Liver (tissue), 8 donors: ENCODE measurements at regions not wholly inside any gene's neighbourhood (a gene's known extent, or its start where the extent isn't known, plus 50 kb on each side); places are given as distances from the start of the nearest gene placed in this dataset.

ENCODE experiments used
- DNase-seq: peaks from one replicate; pipeline ENCODE4 v3.0.0-alpha.2; 2017; ENCODE audit warnings: low spot score
- H3K27ac ChIP-seq, 2 donors: one replicate each; pipeline ENCODE4 v1.7.0; 2013; ENCODE audit warnings: inconsistent platforms in 2 of 2, low read length in 2 of 2, control low read depth in 1 of 2, low read depth in 1 of 2, mild to moderate bottlenecking in 1 of 2
- H3K27me3 ChIP-seq, 4 donors: one replicate each; pipeline versions ENCODE4 v1.6.1 to v1.7.0; 2013; ENCODE audit warnings: low read length in 3 of 4, inconsistent platforms in 1 of 4, mild to moderate bottlenecking in 1 of 4, moderate library complexity in 1 of 4; ENCODE audit not compliant: control insufficient read depth in 4 of 4, insufficient read depth in 4 of 4
- H3K36me3 ChIP-seq, 4 donors: one replicate each; pipeline versions ENCODE4 v1.6.1 to v1.7.0; 2013; ENCODE audit warnings: low read length in 3 of 4, mild to moderate bottlenecking in 3 of 4, low read depth in 1 of 4, moderate library complexity in 1 of 4; ENCODE audit not compliant: control insufficient read depth in 4 of 4, insufficient read depth in 3 of 4
- H3K4me1 ChIP-seq, 4 donors: one replicate each; pipeline versions ENCODE4 v1.6.1 to v1.7.0; 2013; ENCODE audit warnings: low read length in 3 of 4, mild to moderate bottlenecking in 3 of 4, moderate library complexity in 1 of 4; ENCODE audit not compliant: control insufficient read depth in 4 of 4, insufficient read depth in 4 of 4
- H3K4me3 ChIP-seq, 3 donors: one replicate each; pipeline versions ENCODE4 v1.6.1 to v1.7.0; 2013; ENCODE audit warnings: low read length in 3 of 3, control low read depth in 1 of 3, low read depth in 1 of 3, mild to moderate bottlenecking in 1 of 3
- H3K9ac ChIP-seq, 2 donors: one replicate each; pipeline ENCODE4 v1.7.0; 2013; ENCODE audit warnings: low read length in 2 of 2, mild to moderate bottlenecking in 2 of 2, moderate library complexity in 2 of 2, control low read depth in 1 of 2, low read depth in 1 of 2
- H3K9me3 ChIP-seq, 4 donors: one replicate each; pipeline versions ENCODE4 v1.6.1 to v1.7.0; 2013; ENCODE audit warnings: low read length in 3 of 4; ENCODE audit not compliant: control insufficient read depth in 4 of 4
- EGR1 ChIP-seq, 2 donors: IDR thresholded peaks; 2 replicates each; pipeline ENCODE4 v1.6.1; 2016 to 2018; ENCODE audit warnings: antibody characterized with exemption in 2 of 2, low read depth in 2 of 2
- FOXA1 ChIP-seq: IDR thresholded peaks from 2 replicates; pipeline ENCODE4 v1.6.1; 2016; ENCODE audit warnings: antibody characterized with exemption
- FOXA2 ChIP-seq: IDR thresholded peaks from 2 replicates; pipeline ENCODE4 v1.6.1; 2016; ENCODE audit warnings: antibody characterized with exemption
- GABPA ChIP-seq, 2 donors: IDR thresholded peaks in 1 of 2; conservative IDR thresholded peaks in 1 of 2; 2 replicates each; pipeline ENCODE4 v1.6.1; 2016; ENCODE audit warnings: antibody characterized with exemption in 2 of 2, mild to moderate bottlenecking in 1 of 2, moderate library complexity in 1 of 2
- HNF4A ChIP-seq, 2 donors: conservative IDR thresholded peaks; 2 replicates each; pipeline ENCODE4 v1.6.1; 2016; ENCODE audit warnings: antibody characterized with exemption in 2 of 2, mild to moderate bottlenecking in 2 of 2
- HNF4G ChIP-seq: IDR thresholded peaks from 2 replicates; pipeline ENCODE4 v1.6.1; 2016; ENCODE audit warnings: antibody characterized with exemption
- JUND ChIP-seq, 2 donors: IDR thresholded peaks; 2 replicates each; pipeline ENCODE4 v1.6.1; 2016; ENCODE audit warnings: antibody characterized with exemption in 2 of 2
- MAX ChIP-seq: IDR thresholded peaks from 2 replicates; pipeline ENCODE4 v1.6.1; 2016; ENCODE audit warnings: antibody characterized with exemption
- NR2F2 ChIP-seq: IDR thresholded peaks from 2 replicates; pipeline ENCODE4 v1.6.1; 2016; ENCODE audit warnings: antibody characterized with exemption
- RAD21 ChIP-seq, 2 donors: IDR thresholded peaks; 2 replicates each; pipeline ENCODE4 v1.6.1; 2016; ENCODE audit warnings: antibody characterized with exemption in 2 of 2, mild to moderate bottlenecking in 2 of 2
- REST ChIP-seq: IDR thresholded peaks from 2 replicates; pipeline ENCODE4 v1.6.1; 2016; ENCODE audit warnings: antibody characterized with exemption, mild to moderate bottlenecking
- RXRA ChIP-seq, 2 donors: IDR thresholded peaks; 2 replicates each; pipeline ENCODE4 v1.6.1; 2017 to 2018; ENCODE audit warnings: antibody characterized with exemption in 2 of 2, mild to moderate bottlenecking in 1 of 2
- SP1 ChIP-seq: IDR thresholded peaks from 2 replicates; pipeline ENCODE4 v1.6.1; 2018; ENCODE audit warnings: antibody characterized with exemption, mild to moderate bottlenecking
- TAF1 ChIP-seq: conservative IDR thresholded peaks from 2 replicates; pipeline ENCODE4 v1.6.1; 2016; ENCODE audit warnings: antibody characterized with exemption, mild to moderate bottlenecking
- YY1 ChIP-seq: IDR thresholded peaks from 2 replicates; pipeline ENCODE4 v1.6.1; 2016; ENCODE audit warnings: antibody characterized with exemption, mild to moderate bottlenecking
- WGBS: extraction: QIAGEN DNeasy Blood & Tissue Kit; methylation state at CpG from one replicate; pipeline ENCODE4 v1.1.7; 2013; 5-methylcytosine and 5-hydroxymethylcytosine counted together
- TF ChIP-seq, protein P1 (sequence below): fragments of 150-350 bp; IDR thresholded peaks from 2 replicates; pipeline ENCODE4 v1.5.1; 2017; ENCODE audit warnings: improper control_type of control experiment, low read depth, low read length; ENCODE audit not compliant: missing input control
- TF ChIP-seq, protein P2 (sequence below): IDR thresholded peaks from 2 replicates; pipeline ENCODE4 v1.6.1; 2016; ENCODE audit warnings: antibody characterized with exemption
- TF ChIP-seq, protein P3 (sequence below): IDR thresholded peaks from 2 replicates; pipeline ENCODE4 v1.6.1; 2016; ENCODE audit warnings: antibody characterized with exemption
- donor health status: healthy.
- donor health status: healthy.
- donor health status: healthy.
- donor health status: healthy.
- donor health status: healthy.

- Histone ChIP-seq H3K4me1 (peaks cover 6 to 25% (median 14%) of the 10 kb centered on the region in 4 donors), H3K4me3 (no peak overlapping the region), H3K27ac (no peak overlapping the region), H3K36me3 (no peaks in the 10 kb centered on the region), H3K27me3 (peaks cover 0 to 34% (median 14%) of the 10 kb centered on the region in 4 donors), H3K9ac (no peak overlapping the region), H3K9me3 (no peaks in the 10 kb centered on the region)
- TF ChIP-seq MAX = no peak
- TF ChIP-seq HNF4G = no peak
- TF ChIP-seq, protein P1, sequence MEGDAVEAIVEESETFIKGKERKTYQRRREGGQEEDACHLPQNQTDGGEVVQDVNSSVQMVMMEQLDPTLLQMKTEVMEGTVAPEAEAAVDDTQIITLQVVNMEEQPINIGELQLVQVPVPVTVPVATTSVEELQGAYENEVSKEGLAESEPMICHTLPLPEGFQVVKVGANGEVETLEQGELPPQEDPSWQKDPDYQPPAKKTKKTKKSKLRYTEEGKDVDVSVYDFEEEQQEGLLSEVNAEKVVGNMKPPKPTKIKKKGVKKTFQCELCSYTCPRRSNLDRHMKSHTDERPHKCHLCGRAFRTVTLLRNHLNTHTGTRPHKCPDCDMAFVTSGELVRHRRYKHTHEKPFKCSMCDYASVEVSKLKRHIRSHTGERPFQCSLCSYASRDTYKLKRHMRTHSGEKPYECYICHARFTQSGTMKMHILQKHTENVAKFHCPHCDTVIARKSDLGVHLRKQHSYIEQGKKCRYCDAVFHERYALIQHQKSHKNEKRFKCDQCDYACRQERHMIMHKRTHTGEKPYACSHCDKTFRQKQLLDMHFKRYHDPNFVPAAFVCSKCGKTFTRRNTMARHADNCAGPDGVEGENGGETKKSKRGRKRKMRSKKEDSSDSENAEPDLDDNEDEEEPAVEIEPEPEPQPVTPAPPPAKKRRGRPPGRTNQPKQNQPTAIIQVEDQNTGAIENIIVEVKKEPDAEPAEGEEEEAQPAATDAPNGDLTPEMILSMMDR = no peak
- TF ChIP-seq JUND (IDR thresholded peaks at IDR 0.05) = no peak
- TF ChIP-seq GABPA (IDR thresholded peaks at IDR 0.05 in 1 of 2, conservative IDR thresholded peaks at IDR 0.05 in 1 of 2) = no peak
- TF ChIP-seq HNF4A (conservative IDR thresholded peaks at IDR 0.05) = no peak
- no peak for TF ChIP-seq SP1
- no peak for TF ChIP-seq FOXA1
- no peak for TF ChIP-seq RAD21 (IDR thresholded peaks at IDR 0.05)
- TF ChIP-seq NR2F2 = no peak
- no peak for TF ChIP-seq FOXA2
- no peak for TF ChIP-seq REST
- no peak for TF ChIP-seq RXRA (IDR thresholded peaks at IDR 0.05)
- TF ChIP-seq, protein P2, sequence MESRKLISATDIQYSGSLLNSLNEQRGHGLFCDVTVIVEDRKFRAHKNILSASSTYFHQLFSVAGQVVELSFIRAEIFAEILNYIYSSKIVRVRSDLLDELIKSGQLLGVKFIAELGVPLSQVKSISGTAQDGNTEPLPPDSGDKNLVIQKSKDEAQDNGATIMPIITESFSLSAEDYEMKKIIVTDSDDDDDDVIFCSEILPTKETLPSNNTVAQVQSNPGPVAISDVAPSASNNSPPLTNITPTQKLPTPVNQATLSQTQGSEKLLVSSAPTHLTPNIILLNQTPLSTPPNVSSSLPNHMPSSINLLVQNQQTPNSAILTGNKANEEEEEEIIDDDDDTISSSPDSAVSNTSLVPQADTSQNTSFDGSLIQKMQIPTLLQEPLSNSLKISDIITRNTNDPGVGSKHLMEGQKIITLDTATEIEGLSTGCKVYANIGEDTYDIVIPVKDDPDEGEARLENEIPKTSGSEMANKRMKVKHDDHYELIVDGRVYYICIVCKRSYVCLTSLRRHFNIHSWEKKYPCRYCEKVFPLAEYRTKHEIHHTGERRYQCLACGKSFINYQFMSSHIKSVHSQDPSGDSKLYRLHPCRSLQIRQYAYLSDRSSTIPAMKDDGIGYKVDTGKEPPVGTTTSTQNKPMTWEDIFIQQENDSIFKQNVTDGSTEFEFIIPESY = no peak
- TF ChIP-seq YY1 = no peak
- no peak for TF ChIP-seq EGR1 (IDR thresholded peaks at IDR 0.05; ENCODE audit: low read depth in 2 of 2)
- TF ChIP-seq TAF1 = no peak
- TF ChIP-seq, protein P3, sequence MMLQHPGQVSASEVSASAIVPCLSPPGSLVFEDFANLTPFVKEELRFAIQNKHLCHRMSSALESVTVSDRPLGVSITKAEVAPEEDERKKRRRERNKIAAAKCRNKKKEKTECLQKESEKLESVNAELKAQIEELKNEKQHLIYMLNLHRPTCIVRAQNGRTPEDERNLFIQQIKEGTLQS = no peak
- 5% methylated on average over 31 of the region's 31 CpGs for WGBS
- no peak for DNase-seq
Observed at GRCh38 chr9:29214690-29215253, 1641.5 kb upstream of the C9orf72 start.
